Mesendoderm (in vitro differentiated cells): ENCODE measurements at regions not wholly inside any gene's neighbourhood (a gene's known extent, or its start where the extent isn't known, plus 50 kb on each side); places are given as distances from the start of the nearest gene placed in this dataset.
"Not testable (repeated sequence)": the region's sequence is repeated elsewhere in the genome, so short reads cannot be mapped to it uniquely, and the experiment has no call there.

ENCODE experiments used
- DNase-seq: peaks from one replicate; pipeline ENCODE4 v3.0.0; 2013
- H2AK5ac ChIP-seq: 2 replicates; pipeline ENCODE4 v1.6.1; 2013; ENCODE audit warnings: low read length, inconsistent platforms
- H2BK120ac ChIP-seq: 2 replicates; pipeline ENCODE4 v1.6.1; 2013; ENCODE audit warnings: low read depth, mild to moderate bottlenecking, low read length, moderate library complexity, mixed read lengths
- H2BK15ac ChIP-seq: replicated peaks from 2 replicates; pipeline ENCODE4 v1.6.1; 2013; ENCODE audit warnings: low read depth, mild to moderate bottlenecking, moderate library complexity
- H2BK5ac ChIP-seq: 2 replicates; pipeline ENCODE4 v1.6.1; 2013; ENCODE audit warnings: low read length, inconsistent platforms
- H3K18ac ChIP-seq: 2 replicates; pipeline ENCODE4 v1.6.1; 2013; ENCODE audit warnings: mild to moderate bottlenecking, low read length, mixed read lengths
- H3K23ac ChIP-seq: one replicate; pipeline ENCODE4 v1.6.1; 2013; ENCODE audit warnings: low read length
- H3K27ac ChIP-seq: 2 replicates; pipeline ENCODE4 v1.5.1; 2013; ENCODE audit warnings: low read depth, mild to moderate bottlenecking, inconsistent platforms, low read length, moderate library complexity
- H3K27me3 ChIP-seq: 2 replicates; pipeline ENCODE4 v1.6.1; 2013; ENCODE audit warnings: low read length, control low read depth, mild to moderate bottlenecking, inconsistent platforms; ENCODE audit not compliant: insufficient read depth, poor library complexity
- H3K36me3 ChIP-seq: 2 replicates; pipeline ENCODE4 v1.6.1; 2013; ENCODE audit warnings: low read length, inconsistent platforms; ENCODE audit not compliant: control insufficient read depth, insufficient read depth
- H3K4ac ChIP-seq: one replicate; pipeline ENCODE4 v1.6.1; 2013; ENCODE audit warnings: low read depth, mild to moderate bottlenecking, low read length, moderate library complexity
- H3K4me1 ChIP-seq: 2 replicates; pipeline ENCODE4 v1.6.1; 2013; ENCODE audit warnings: low read depth, low read length, inconsistent platforms; ENCODE audit not compliant: control insufficient read depth
- H3K4me2 ChIP-seq: 2 replicates; pipeline ENCODE4 v1.6.1; 2013; ENCODE audit warnings: low read length
- H3K4me3 ChIP-seq: 2 replicates; pipeline ENCODE4 v1.5.1; 2013; ENCODE audit warnings: mild to moderate bottlenecking, low read length
- H3K56ac ChIP-seq: one replicate; pipeline ENCODE4 v1.6.1; 2013; ENCODE audit warnings: low read length
- H3K79me1 ChIP-seq: 2 replicates; pipeline ENCODE4 v1.6.1; 2013; ENCODE audit warnings: low read length, inconsistent platforms
- H3K79me2 ChIP-seq: 2 replicates; pipeline ENCODE4 v1.6.1; 2013; ENCODE audit warnings: mild to moderate bottlenecking, low read length; ENCODE audit not compliant: control insufficient read depth, insufficient read depth
- H3K9ac ChIP-seq: 2 replicates; pipeline ENCODE4 v1.6.1; 2013; ENCODE audit warnings: low read length, inconsistent platforms
- H4K5ac ChIP-seq: one replicate; pipeline ENCODE4 v1.6.1; 2013; ENCODE audit warnings: low read length
- H4K8ac ChIP-seq: one replicate; pipeline ENCODE4 v1.6.1; 2013; ENCODE audit warnings: low read depth, mild to moderate bottlenecking, control low read depth, low read length, moderate library complexity
- WGBS: extraction: QIAGEN DNeasy Blood & Tissue Kit; methylation state at CpG from one replicate; pipeline ENCODE4 v1.1.7; 2013; ENCODE audit warnings: low lambda C conversion rate, missing lambda C conversion rate; ENCODE audit not compliant: insufficient coverage; ENCODE audit errors: extremely low coverage; 5-methylcytosine and 5-hydroxymethylcytosine counted together

GRCh38 chr2:72023678-72024390 lies 123.8 kb downstream of the CYP26B1 start:
- Histone ChIP-seq H3K79me2 (no peaks in the 10 kb centered on the region), H4K5ac (no peak overlapping the region), H3K9ac (no peak overlapping the region), H3K4me1 (no peaks in the 10 kb centered on the region), H3K56ac (no peak overlapping the region), H3K36me3 (no peaks in the 10 kb centered on the region), H3K23ac (no peak overlapping the region), H2AK5ac (no peak overlapping the region), H3K4me3 (no peak overlapping the region), H3K79me1 (no peaks in the 10 kb centered on the region), H4K8ac (no peak overlapping the region), H3K4me2 (no peak overlapping the region), H2BK120ac (no peak overlapping the region), H3K18ac (no peak overlapping the region), H3K27me3 (no peaks in the 10 kb centered on the region), H2BK5ac (no peak overlapping the region), H3K4ac (no peak overlapping the region), H3K27ac (no peak overlapping the region), H2BK15ac (no peak overlapping the region)
- DNase-seq, result no peak
- WGBS, result no CpG with 5 or more reads among the region's 7 CpGs

DNA sequence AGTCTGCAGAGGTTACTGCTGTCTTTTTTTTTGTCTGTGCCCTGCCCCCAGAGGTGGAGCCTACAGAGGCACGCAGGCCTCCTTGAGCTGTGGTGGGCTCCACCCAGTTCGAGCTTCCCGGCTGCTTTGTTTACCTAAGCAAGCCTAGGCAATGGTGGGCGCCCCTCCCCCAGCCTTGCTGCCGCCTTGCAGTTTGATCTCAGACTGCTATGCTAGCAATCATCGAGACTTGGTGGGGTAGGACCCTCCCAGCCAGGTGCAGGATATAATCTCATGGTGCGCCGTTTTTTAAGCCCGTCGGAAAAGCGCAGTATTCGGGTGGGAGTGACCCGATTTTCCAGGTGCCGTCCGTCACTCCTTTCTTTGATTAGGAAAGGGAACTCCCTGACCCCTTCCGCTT lies 126.3 kb downstream of the CYP26B1 start:
- not testable (repeated sequence) for H2AK5ac ChIP-seq, H3K56ac ChIP-seq, H3K79me2 ChIP-seq, DNase-seq, H3K4me1 ChIP-seq, H4K8ac ChIP-seq, H2BK5ac ChIP-seq, H3K36me3 ChIP-seq, H3K27ac ChIP-seq, H3K27me3 ChIP-seq, H3K4me2 ChIP-seq, H3K9ac ChIP-seq, H3K4ac ChIP-seq, H2BK120ac ChIP-seq, H3K23ac ChIP-seq, H3K4me3 ChIP-seq, H3K18ac ChIP-seq, H2BK15ac ChIP-seq, H4K5ac ChIP-seq, H3K79me1 ChIP-seq
- WGBS, result no CpG with 5 or more reads among the region's 16 CpGs

DNA sequence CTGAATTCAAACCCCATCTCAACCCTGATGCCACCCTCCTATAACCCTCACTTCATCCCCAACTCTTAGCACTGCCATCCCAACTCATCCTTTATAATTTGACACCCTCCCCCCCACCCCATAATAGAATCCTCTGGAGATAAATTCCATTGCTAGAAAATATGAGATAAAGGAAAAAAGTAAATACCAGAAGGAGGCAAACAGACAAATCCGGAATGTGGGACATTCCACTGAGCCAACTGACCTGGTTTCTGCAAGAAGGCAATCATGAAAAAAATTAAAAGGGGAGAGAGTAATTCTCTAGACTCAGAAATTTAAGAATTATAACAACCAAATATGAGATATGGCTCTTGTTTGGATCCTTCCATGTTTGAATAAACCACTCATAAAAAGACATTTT lies 132.4 kb downstream of the CYP26B1 start:
- H2BK120ac ChIP-seq, result no peak overlapping the region
- H3K27ac ChIP-seq, result no peak overlapping the region
- no peaks in the 10 kb centered on the region for H3K79me2 ChIP-seq
- no peak for DNase-seq
- H3K4me1 ChIP-seq, result peaks cover 3% of the 10 kb centered on the region
- WGBS, result no CpG with 5 or more reads among the region's 1 CpG
- H3K4me2 ChIP-seq, result no peak overlapping the region
- no peaks in the 10 kb centered on the region for H3K27me3 ChIP-seq
- no peak overlapping the region for H2BK15ac ChIP-seq
- no peak overlapping the region for H4K5ac ChIP-seq
- H3K79me1 ChIP-seq, result no peaks in the 10 kb centered on the region
- no peaks in the 10 kb centered on the region for H3K36me3 ChIP-seq
- no peak overlapping the region for H2AK5ac ChIP-seq
- no peak overlapping the region for H3K4me3 ChIP-seq
- no peak overlapping the region for H3K4ac ChIP-seq
- H4K8ac ChIP-seq, result no peak overlapping the region
- H2BK5ac ChIP-seq, result no peak overlapping the region
- no peak overlapping the region for H3K56ac ChIP-seq
- no peak overlapping the region for H3K18ac ChIP-seq
- H3K9ac ChIP-seq, result no peak overlapping the region
- H3K23ac ChIP-seq, result no peak overlapping the region

DNA sequence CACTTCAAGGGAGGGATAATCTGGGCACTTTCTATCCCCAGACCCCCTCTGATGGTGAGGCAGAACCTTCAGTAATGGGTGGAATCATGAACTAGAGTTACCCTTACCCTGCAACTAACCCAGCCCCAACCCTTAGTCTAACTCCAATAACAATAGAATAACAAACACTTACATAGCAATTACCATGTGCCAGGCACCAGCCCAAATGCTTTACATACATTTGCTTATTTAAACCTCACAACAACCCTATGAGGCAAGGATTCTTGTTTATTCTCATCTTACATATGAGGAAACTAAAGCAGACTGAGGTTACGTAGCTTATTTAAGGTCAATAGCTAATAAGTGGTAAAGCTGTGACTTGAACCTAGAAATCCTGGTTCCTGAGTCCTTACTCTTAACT lies 132.8 kb downstream of the CYP26B1 start:
- Histone ChIP-seq H2BK120ac (no peak overlapping the region), H4K8ac (no peak overlapping the region)

DNA sequence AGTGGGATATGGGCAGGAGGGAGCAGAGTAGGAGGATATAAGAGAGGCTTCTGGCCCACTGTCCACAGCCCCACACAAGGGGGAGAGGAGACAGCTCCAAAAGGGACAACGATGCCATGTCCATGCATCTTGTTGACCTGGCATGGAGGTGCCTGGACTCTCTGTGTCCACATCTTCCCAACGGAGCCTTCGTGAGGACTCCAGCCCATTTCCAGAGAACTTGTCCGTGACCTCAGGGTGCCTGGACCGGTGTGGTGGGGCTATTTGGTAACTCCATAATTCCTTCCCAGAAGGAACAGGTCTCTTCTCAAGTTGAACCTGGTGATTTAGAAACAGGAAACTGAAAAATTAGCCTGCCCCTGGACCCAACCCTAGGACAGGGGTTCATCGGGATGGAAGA lies 133.9 kb downstream of the CYP26B1 start:
- no peak overlapping the region for H3K18ac ChIP-seq
- H3K9ac ChIP-seq, result no peak overlapping the region
- no peak for DNase-seq
- no peak overlapping the region for H2AK5ac ChIP-seq
- no peak overlapping the region for H3K27ac ChIP-seq
- no peak overlapping the region for H3K56ac ChIP-seq
- H3K79me1 ChIP-seq, result no peaks in the 10 kb centered on the region
- no peaks in the 10 kb centered on the region for H3K79me2 ChIP-seq
- H3K36me3 ChIP-seq, result no peaks in the 10 kb centered on the region
- WGBS, result no CpG with 5 or more reads among the region's 6 CpGs
- no peak overlapping the region for H3K23ac ChIP-seq
- no peak overlapping the region for H2BK5ac ChIP-seq
- H3K4ac ChIP-seq, result no peak overlapping the region
- H4K8ac ChIP-seq, result no peak overlapping the region
- H3K4me2 ChIP-seq, result no peak overlapping the region
- no peak overlapping the region for H4K5ac ChIP-seq
- H2BK120ac ChIP-seq, result no peak overlapping the region
- H3K4me1 ChIP-seq, result peaks cover 3% of the 10 kb centered on the region
- H3K27me3 ChIP-seq, result no peaks in the 10 kb centered on the region
- no peak overlapping the region for H2BK15ac ChIP-seq
- H3K4me3 ChIP-seq, result no peak overlapping the region

More for the DNA sequence above, 132.8 kb downstream of the CYP26B1 start:
- H2BK5ac ChIP-seq, result no peak overlapping the region
- WGBS, result no CpG with 5 or more reads among the region's 1 CpG
- no peak overlapping the region for H2AK5ac ChIP-seq
- H3K27ac ChIP-seq, result no peak overlapping the region
- H3K4me2 ChIP-seq, result no peak overlapping the region
- no peak overlapping the region for H3K4ac ChIP-seq
- H4K5ac ChIP-seq, result no peak overlapping the region
- no peak overlapping the region for H3K9ac ChIP-seq
- no peaks in the 10 kb centered on the region for H3K79me1 ChIP-seq
- no peak overlapping the region for H3K23ac ChIP-seq
- peaks cover 3% of the 10 kb centered on the region for H3K4me1 ChIP-seq
- no peak for DNase-seq
- H3K79me2 ChIP-seq, result no peaks in the 10 kb centered on the region
- no peak overlapping the region for H2BK15ac ChIP-seq
- no peak overlapping the region for H3K4me3 ChIP-seq
- no peak overlapping the region for H3K18ac ChIP-seq
- H3K36me3 ChIP-seq, result no peaks in the 10 kb centered on the region
- H3K56ac ChIP-seq, result no peak overlapping the region
- no peaks in the 10 kb centered on the region for H3K27me3 ChIP-seq
